ENCODE measurements at regions not wholly inside any gene's neighbourhood (a gene's known extent, or its start where the extent isn't known, plus 50 kb on each side); places are given as distances from the start of the nearest gene placed in this dataset.

DNA sequence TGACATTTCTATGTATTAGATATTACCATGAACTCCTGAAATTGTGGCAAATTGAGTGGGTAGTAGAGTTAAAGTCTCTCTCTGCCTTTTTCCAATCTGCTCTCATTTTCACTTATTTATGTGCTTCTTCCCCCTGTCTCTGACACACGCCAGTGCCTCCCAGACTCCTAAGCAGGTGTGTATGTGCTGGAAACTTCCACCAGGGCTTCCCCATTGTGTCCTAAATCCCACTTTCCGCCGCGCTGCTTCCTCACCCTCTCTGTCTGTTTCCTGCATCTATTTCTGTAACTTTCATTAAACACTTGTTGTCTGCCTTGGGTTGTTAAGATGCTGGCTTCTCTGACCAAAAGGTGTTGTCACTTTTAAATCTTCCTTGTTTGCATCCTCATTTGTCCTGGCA, 97.6 kb upstream of the HDGFL1 start:
- no peak for ATAC-seq
- no peaks in the 10 kb centered on the region for H3K27me3 Mint-ChIP-seq (ENCODE audit: low read depth)
- no peaks in the 10 kb centered on the region for H3K4me1 Mint-ChIP-seq (ENCODE audit: low read depth)
- DNase-seq = no peak
- CTCF ChIA-PET = no interaction called here
- no peaks in the 10 kb centered on the region for H3K9me3 Mint-ChIP-seq (ENCODE audit: insufficient read depth)
- H3K36me3 Mint-ChIP-seq (ENCODE audit: low read depth) = no peaks in the 10 kb centered on the region
- H3K4me3 Mint-ChIP-seq = no peak overlapping the region
- POLR2A ChIA-PET = no interaction called here
- H3K27ac Mint-ChIP-seq = no peak overlapping the region

DNA sequence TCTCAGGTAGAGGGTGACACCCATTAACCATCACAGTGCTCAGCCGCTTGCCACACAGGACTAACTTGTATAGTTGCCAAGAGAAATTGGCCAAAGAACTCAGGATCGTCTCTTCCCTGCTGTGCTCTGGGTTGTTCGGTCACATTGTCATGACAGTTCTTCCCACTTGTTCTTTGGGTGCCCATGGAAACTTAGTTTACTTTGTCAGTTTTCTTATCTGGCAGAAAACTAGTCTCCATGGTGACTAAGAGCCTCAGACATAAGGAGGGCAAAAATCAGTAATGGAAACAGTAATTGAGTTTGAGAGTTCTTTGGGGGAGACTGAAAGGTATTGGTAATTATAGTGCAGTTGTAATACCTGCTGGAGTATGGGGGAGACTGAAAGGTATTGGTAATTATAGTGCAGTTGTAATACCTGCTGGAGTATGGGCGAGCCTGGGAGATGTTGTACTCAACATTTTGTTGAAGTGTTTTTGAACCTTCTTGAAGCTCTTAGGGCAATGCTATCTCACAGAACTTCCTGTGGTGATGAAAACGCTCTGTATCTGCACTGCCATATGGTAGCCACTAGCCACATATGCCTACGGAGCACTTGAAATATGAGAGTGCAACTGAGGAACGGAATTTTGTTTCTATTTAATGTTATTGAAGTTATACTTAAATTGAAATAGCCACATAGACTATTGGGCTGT, 95.2 kb upstream of the HDGFL1 start:
- DNase-seq (no peak), ATAC-seq (no peak)
- H3K27me3 Mint-ChIP-seq (ENCODE audit: low read depth) = no peaks in the 10 kb centered on the region
- H3K4me3 Mint-ChIP-seq = no peak overlapping the region
- POLR2A ChIA-PET = no interaction called here
- no peaks in the 10 kb centered on the region for H3K4me1 Mint-ChIP-seq (ENCODE audit: low read depth)
- H3K27ac Mint-ChIP-seq = no peak overlapping the region
- CTCF ChIA-PET = no interaction called here
- no peaks in the 10 kb centered on the region for H3K36me3 Mint-ChIP-seq (ENCODE audit: low read depth)
- H3K9me3 Mint-ChIP-seq (ENCODE audit: insufficient read depth) = no peaks in the 10 kb centered on the region

DNA sequence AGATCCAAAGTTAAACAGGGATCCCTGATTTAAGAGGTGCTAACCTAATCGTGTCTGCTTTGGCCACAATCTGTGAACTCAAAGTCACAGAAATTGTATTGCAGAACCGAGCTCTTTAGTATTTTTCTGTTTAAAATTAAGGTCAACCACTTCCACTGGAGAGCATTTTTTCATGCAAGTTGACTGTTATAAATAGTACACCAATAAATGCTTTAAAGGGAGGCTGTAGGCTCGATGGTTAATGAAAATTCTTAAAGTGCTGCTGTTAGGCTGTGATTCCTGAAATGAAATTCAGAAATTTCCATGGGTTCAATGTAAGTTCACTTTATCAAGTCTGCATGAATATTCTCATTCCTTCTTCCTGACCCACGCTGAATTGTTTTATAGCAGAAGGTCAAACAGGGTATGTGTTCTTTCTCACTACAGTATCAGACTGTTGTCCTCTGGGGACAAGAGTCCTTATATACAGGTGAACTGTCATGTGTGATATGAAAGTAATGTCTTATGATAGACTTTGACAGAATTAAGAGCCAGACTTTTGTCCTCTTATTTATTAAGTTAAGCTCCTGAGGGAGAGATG, 92.5 kb upstream of the HDGFL1 start:
- no peaks in the 10 kb centered on the region for H3K27me3 Mint-ChIP-seq (ENCODE audit: low read depth)
- no peaks in the 10 kb centered on the region for H3K9me3 Mint-ChIP-seq (ENCODE audit: insufficient read depth)
- ATAC-seq (no peak), DNase-seq (no peak)
- H3K4me1 Mint-ChIP-seq (ENCODE audit: low read depth) = no peaks in the 10 kb centered on the region
- ChIA-PET POLR2A (no interaction called here), CTCF (no interaction called here)
- H3K27ac Mint-ChIP-seq = no peak overlapping the region
- H3K4me3 Mint-ChIP-seq = no peak overlapping the region
- no peaks in the 10 kb centered on the region for H3K36me3 Mint-ChIP-seq (ENCODE audit: low read depth)

DNA sequence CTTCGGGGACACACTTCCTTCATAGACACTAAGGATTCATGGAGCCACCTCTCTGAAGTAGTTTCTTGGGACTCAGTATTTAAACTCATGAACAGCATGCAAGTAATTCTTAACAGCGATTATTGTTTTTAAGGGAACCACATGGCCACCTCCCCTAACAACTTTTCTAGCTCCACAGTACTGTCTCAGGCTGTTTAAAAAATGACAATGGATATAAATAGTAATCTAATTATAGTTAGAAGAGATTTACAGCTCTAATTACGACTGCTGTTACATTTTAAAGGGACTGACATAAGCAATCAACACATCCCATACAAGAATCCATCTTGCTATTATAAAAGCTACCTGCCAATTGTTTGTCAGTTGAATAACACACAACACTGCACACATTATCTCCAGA, 72.1 kb upstream of the HDGFL1 start:
- POLR2A ChIA-PET = no interaction called here
- no peaks in the 10 kb centered on the region for H3K27me3 Mint-ChIP-seq (ENCODE audit: low read depth)
- ATAC-seq (no peak), DNase-seq (no peak)
- H3K4me1 Mint-ChIP-seq (ENCODE audit: low read depth) = no peaks in the 10 kb centered on the region
- no peaks in the 10 kb centered on the region for H3K9me3 Mint-ChIP-seq (ENCODE audit: insufficient read depth)
- H3K4me3 Mint-ChIP-seq = no peak overlapping the region
- CTCF ChIA-PET = no interaction called here
- H3K36me3 Mint-ChIP-seq (ENCODE audit: low read depth) = no peaks in the 10 kb centered on the region
- H3K27ac Mint-ChIP-seq = no peak overlapping the region

DNA sequence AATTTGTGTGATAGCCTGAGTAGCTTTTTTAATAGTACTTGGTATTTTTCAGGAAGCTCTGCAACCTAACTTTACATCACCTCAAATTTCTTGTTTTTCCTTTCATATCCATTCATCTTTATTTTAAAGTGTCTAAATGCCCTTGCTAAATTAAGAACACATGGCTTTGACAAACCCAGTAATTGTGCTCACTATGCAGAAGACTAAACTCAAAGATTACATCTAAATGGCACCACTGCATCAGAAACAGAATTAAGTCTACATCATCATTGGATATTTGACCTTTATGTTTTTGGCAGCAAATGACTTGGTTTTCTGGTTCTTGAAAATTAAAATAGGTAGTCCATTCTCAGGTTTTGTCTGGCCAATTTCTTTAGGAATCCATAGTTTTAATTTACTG, 69.6 kb upstream of the HDGFL1 start:
- H3K27ac Mint-ChIP-seq = no peak overlapping the region
- ChIA-PET POLR2A (no interaction called here), CTCF (no interaction called here)
- H3K9me3 Mint-ChIP-seq (ENCODE audit: insufficient read depth) = no peaks in the 10 kb centered on the region
- ATAC-seq (no peak), DNase-seq (no peak)
- no peak overlapping the region for H3K4me3 Mint-ChIP-seq
- H3K36me3 Mint-ChIP-seq (ENCODE audit: low read depth) = no peaks in the 10 kb centered on the region
- no peaks in the 10 kb centered on the region for H3K4me1 Mint-ChIP-seq (ENCODE audit: low read depth)
- H3K27me3 Mint-ChIP-seq (ENCODE audit: low read depth) = no peaks in the 10 kb centered on the region

DNA sequence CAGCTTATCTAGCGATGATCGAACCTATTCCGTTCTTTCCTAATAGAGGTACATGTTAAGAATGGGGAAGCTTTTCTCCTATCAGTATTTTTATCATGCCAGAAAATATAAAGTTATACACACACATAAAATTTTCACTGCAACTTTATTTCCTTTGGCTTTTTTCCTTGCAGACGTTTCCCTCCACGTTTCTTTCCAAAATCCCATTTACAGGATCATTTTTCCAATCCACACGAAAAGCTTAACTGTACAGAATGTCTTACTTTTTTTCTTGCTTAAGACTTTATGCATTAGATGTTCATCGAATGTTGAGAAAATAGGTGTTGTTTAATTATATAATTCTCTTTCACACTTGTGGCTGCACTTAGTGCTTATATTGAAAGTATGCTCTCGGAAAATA, 62.9 kb upstream of the HDGFL1 start:
- no peaks in the 10 kb centered on the region for H3K9me3 Mint-ChIP-seq (ENCODE audit: insufficient read depth)
- H3K4me1 Mint-ChIP-seq (ENCODE audit: low read depth) = no peaks in the 10 kb centered on the region
- ATAC-seq (no peak), DNase-seq (no peak)
- ChIA-PET POLR2A (no interaction called here), CTCF (no interaction called here)
- no peak overlapping the region for H3K27ac Mint-ChIP-seq
- no peaks in the 10 kb centered on the region for H3K36me3 Mint-ChIP-seq (ENCODE audit: low read depth)
- no peaks in the 10 kb centered on the region for H3K27me3 Mint-ChIP-seq (ENCODE audit: low read depth)
- no peak overlapping the region for H3K4me3 Mint-ChIP-seq

DNA sequence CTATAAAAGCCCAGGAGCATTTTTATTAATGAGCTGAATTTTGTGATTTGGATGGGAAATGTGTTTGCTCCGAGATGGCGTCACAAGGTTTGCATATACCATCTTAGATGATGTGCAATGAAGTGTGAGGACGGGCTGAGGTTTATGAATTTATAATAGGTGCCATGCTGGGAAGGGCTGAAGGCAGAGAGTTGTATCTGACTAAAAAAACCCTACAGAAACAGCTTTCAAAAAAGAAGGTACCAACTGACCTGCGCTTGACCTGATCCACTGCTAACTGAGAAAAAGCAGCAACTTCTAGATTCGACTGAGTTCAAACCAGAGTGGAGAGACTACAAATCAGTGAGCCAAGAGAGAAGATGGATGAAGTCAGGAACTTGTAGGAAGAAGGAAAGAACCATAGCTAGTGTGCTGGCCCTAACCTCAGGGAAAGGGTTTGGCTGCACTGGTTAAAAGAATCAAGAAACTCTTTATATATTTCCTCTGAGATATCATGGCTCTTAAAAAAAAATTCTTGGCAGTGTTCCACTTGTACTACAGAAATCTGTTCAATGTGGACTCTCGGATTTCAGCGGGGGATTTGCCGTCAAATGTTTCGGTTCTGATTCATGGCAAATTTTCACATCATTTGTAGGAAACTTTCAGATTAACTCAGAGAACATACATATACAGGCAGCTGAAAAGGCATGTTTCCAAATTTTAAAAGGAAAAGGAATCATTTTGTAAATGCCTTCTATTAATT, 56.5 kb upstream of the HDGFL1 start:
- Mint-ChIP-seq H3K36me3 (ENCODE audit: low read depth) (no peaks in the 10 kb centered on the region), H3K27ac (no peak overlapping the region), H3K4me1 (ENCODE audit: low read depth) (no peaks in the 10 kb centered on the region), H3K27me3 (ENCODE audit: low read depth) (no peaks in the 10 kb centered on the region), H3K4me3 (no peak overlapping the region), H3K9me3 (ENCODE audit: insufficient read depth) (no peaks in the 10 kb centered on the region)
- ChIA-PET CTCF (no interaction called here), POLR2A (no interaction called here)
- ATAC-seq (no peak), DNase-seq (no peak)

DNA sequence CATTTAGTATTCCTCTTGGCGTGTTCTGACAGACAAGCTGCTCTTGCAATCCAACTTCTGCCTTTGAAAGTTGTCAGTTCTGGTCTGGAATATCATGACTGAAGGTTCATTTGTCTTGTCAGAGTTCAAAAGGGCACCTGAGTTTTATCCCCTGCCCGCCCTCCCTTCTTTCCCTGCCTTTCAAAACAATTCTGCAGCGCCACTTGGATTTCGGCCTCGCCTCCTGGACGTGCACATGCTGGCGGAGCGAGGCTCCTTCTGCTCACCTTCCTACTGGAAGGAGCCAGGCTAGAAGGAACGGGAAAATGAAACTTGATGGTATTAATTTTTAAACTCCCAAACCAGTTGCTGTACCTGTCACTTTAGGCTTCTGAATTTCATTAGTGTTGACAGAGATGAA, 55.7 kb upstream of the HDGFL1 start:
- POLR2A ChIA-PET = no interaction called here
- no peaks in the 10 kb centered on the region for H3K4me1 Mint-ChIP-seq (ENCODE audit: low read depth)
- DNase-seq (no peak), ATAC-seq (no peak)
- H3K36me3 Mint-ChIP-seq (ENCODE audit: low read depth) = no peaks in the 10 kb centered on the region
- no peaks in the 10 kb centered on the region for H3K9me3 Mint-ChIP-seq (ENCODE audit: insufficient read depth)
- H3K27ac Mint-ChIP-seq = no peak overlapping the region
- no peaks in the 10 kb centered on the region for H3K27me3 Mint-ChIP-seq (ENCODE audit: low read depth)
- CTCF ChIA-PET = no interaction called here
- no peak overlapping the region for H3K4me3 Mint-ChIP-seq

DNA sequence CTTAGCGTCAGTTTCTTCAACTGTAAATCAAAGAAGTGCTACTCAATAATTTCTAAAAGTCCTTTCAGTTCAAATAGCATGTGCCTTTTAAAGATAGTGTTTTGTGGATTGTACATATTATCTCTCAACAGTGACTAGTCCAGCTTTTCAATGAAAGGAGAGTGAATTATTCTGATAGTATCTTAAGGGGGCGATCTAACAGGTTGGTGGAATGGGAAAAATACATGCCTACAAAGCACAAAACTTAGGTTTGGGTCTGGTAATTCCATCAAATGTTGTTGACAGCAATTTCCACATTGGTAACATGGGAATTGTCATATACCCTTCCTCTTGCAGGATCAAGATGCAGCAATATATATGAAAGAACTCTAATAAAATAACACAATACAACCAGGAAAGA, 50.1 kb upstream of the HDGFL1 start:
- Mint-ChIP-seq H3K4me3 (no peak overlapping the region), H3K27me3 (ENCODE audit: low read depth) (no peaks in the 10 kb centered on the region), H3K4me1 (ENCODE audit: low read depth) (no peaks in the 10 kb centered on the region), H3K36me3 (ENCODE audit: low read depth) (no peaks in the 10 kb centered on the region), H3K27ac (no peak overlapping the region), H3K9me3 (ENCODE audit: insufficient read depth) (no peaks in the 10 kb centered on the region)
- DNase-seq (no peak), ATAC-seq (no peak)
- POLR2A ChIA-PET = no interaction called here
- CTCF ChIA-PET = no interaction called here

Data from activated CD8-positive, alpha-beta T cell treated with anti-CD3 and anti-CD28 coated beads, Interleukin-2, amount 10 ng/mL, durations not matched to agents 7 days and 5 days (primary cell).